Ascending aorta (tissue), 2 donors: ENCODE measurements at regions not wholly inside any gene's neighbourhood (a gene's known extent, or its start where the extent isn't known, plus 50 kb on each side); places are given as distances from the start of the nearest gene placed in this dataset.

Experiments used
- DNase-seq, 2 donors: peaks; one replicate each; pipeline ENCODE4 v3.0.0-alpha.2; 2019; ENCODE audit warnings: low spot score in 2 of 2
- H3K27ac ChIP-seq, 2 donors: fragments of 200-600 bp; sonication (generic); one replicate each; pipeline ENCODE4 v1.5.1; 2016 to 2017; ENCODE audit warnings: mild to moderate bottlenecking in 1 of 2
- H3K27me3 ChIP-seq: fragments of 200-600 bp; sonication (generic); one replicate; pipeline ENCODE4 v1.5.1; 2017
- H3K36me3 ChIP-seq, 2 donors: fragments of 200-600 bp; sonication (generic); one replicate each; pipeline ENCODE4 v1.5.1; 2016
- H3K4me1 ChIP-seq, 2 donors: fragments of 200-600 bp; sonication (generic); one replicate each; pipeline ENCODE4 v1.5.1; 2016 to 2017; ENCODE audit warnings: mild to moderate bottlenecking in 1 of 2
- H3K4me3 ChIP-seq, 2 donors: fragments of 200-600 bp; sonication (generic); one replicate each; pipeline ENCODE4 v1.5.1; 2016 to 2017; ENCODE audit warnings: mild to moderate bottlenecking in 1 of 2
- H3K9me3 ChIP-seq, 2 donors: fragments of 200-600 bp; sonication (generic); one replicate each; pipeline ENCODE4 v1.5.1; 2016
- CTCF ChIP-seq, 3 experiments: fragments of 200-600 bp in 2 of 3; fragments of 450-650 bp in 1 of 3; sonication (generic) in 2 of 3; IDR thresholded peaks; one replicate each; pipeline ENCODE4 v1.5.1; 2016 to 2019; ENCODE audit warnings: antibody characterized with exemption in 3 of 3, mild to moderate bottlenecking in 1 of 3, moderate library complexity in 1 of 3
- intact Hi-C: fragments of 100-400 bp; cut with DNase I; formaldehyde crosslinking; loops from one replicate; pipeline ENCODE4 v1.15.1; 2023

GRCh38 chr15:67916565-67916964 is 76.7 kb upstream of the RNU6-1 start:
- Histone ChIP-seq H3K4me1 (peaks cover 13 to 57% of the 10 kb centered on the region in 2 donors), H3K4me3 (no peak overlapping the region), H3K27me3 (no peaks in the 10 kb centered on the region), H3K36me3 (no peaks in the 10 kb centered on the region), H3K9me3 (no peaks in the 10 kb centered on the region), H3K27ac (peak overlapping the region; percentile 87 to 92)
- TF ChIP-seq CTCF (IDR thresholded peaks at IDR 0.05) = no peak
- intact Hi-C loops = loop anchor here (5.0 to 10.0 kb wide), 2 partner anchors 41 to 52 kb away; no protein-coding TSS in a partner anchor
- no peak for DNase-seq

- TF ChIP-seq CTCF (IDR thresholded peaks at IDR 0.05) = peak in 1 of 3 experiments; percentile 17
- H3K4me1 ChIP-seq = peaks cover 13 to 58% of the 10 kb centered on the region in 2 donors
Measured at GRCh38 chr15:67917037-67917436, 77.2 kb upstream of the RNU6-1 start.

GRCh38 chr15:67917636-67918035 is 77.8 kb upstream of the RNU6-1 start:
- no peak for TF ChIP-seq CTCF (IDR thresholded peaks at IDR 0.05)

More at GRCh38 chr15:67917037-67917436, 77.2 kb upstream of the RNU6-1 start:
- H3K27me3 ChIP-seq = no peaks in the 10 kb centered on the region
- no peak overlapping the region for H3K4me3 ChIP-seq
- no peaks in the 10 kb centered on the region for H3K36me3 ChIP-seq
- intact Hi-C loops = loop anchor here (5.0 to 10.0 kb wide), 2 partner anchors 40 to 52 kb away; no protein-coding TSS in a partner anchor
- H3K9me3 ChIP-seq = no peaks in the 10 kb centered on the region
- peak; percentile 33 to 89 for DNase-seq
- H3K27ac ChIP-seq = peak overlapping the region; percentile 87 to 92

GRCh38 chr15:67918205-67918861 is 78.5 kb upstream of the RNU6-1 start:
- intact Hi-C loops = loop anchor here (5.0 to 10.0 kb wide), 2 partner anchors 39 to 54 kb away; no protein-coding TSS in a partner anchor
- no peaks in the 10 kb centered on the region for H3K9me3 ChIP-seq
- no peaks in the 10 kb centered on the region for H3K27me3 ChIP-seq
- H3K36me3 ChIP-seq = no peaks in the 10 kb centered on the region
- peaks cover 13 to 55% of the 10 kb centered on the region in 2 donors for H3K4me1 ChIP-seq
- no peak for TF ChIP-seq CTCF (IDR thresholded peaks at IDR 0.05)
- H3K27ac ChIP-seq = peak overlapping the region; percentile 87 to 92
- H3K4me3 ChIP-seq = no peak overlapping the region
- no peak for DNase-seq

More at GRCh38 chr15:67917636-67918035, 77.8 kb upstream of the RNU6-1 start:
- Histone ChIP-seq H3K9me3 (no peaks in the 10 kb centered on the region), H3K27ac (peak overlapping the region; percentile 87 to 92), H3K4me1 (peaks cover 13 to 54% of the 10 kb centered on the region in 2 donors), H3K36me3 (no peaks in the 10 kb centered on the region), H3K27me3 (no peaks in the 10 kb centered on the region), H3K4me3 (no peak overlapping the region)
- intact Hi-C loops = loop anchor here (5.0 to 10.0 kb wide), 2 partner anchors 40 to 53 kb away; no protein-coding TSS in a partner anchor
- DNase-seq = no peak

GRCh38 chr15:67920524-67921240 is 80.8 kb upstream of the RNU6-1 start:
- Histone ChIP-seq H3K9me3 (no peaks in the 10 kb centered on the region), H3K27ac (peak overlapping the region; percentile 45 to 61), H3K4me3 (no peak overlapping the region), H3K4me1 (peaks cover 19 to 60% of the 10 kb centered on the region in 2 donors), H3K36me3 (no peaks in the 10 kb centered on the region), H3K27me3 (no peaks in the 10 kb centered on the region)
- no peak for TF ChIP-seq CTCF (IDR thresholded peaks at IDR 0.05)
- intact Hi-C loops = no loop called here
- DNase-seq = no peak
